ENCODE measurements at regions not wholly inside any gene's neighbourhood (a gene's known extent, or its start where the extent isn't known, plus 50 kb on each side); places are given as distances from the start of the nearest gene placed in this dataset.

GRCh38 chr2:106686814-106687213 is 199.2 kb downstream of the ST6GAL2 start:
- H3K27ac ChIP-seq, result no peak overlapping the region
- H3K4me3 ChIP-seq, result no peak overlapping the region
- no peak for FAIRE-seq
- no peak for DNase-seq
- TF ChIP-seq CTCF (IDR thresholded peaks at IDR 0.05), result no peak
- WGBS, 2 donors, result 75 to 79% methylated on average over 1 of the region's 1 CpG
- no peaks in the 10 kb centered on the region for H3K4me1 ChIP-seq
- H3K36me3 ChIP-seq, result no peaks in the 10 kb centered on the region
- H3K27me3 ChIP-seq, result no peaks in the 10 kb centered on the region
- intact Hi-C loops (cut with DNase I), result no loop called here
- no peaks in the 10 kb centered on the region for H3K9me3 ChIP-seq
- ATAC-seq, result no peak

- Histone ChIP-seq H3K4me1 (no peaks in the 10 kb centered on the region), H3K27ac (no peak overlapping the region), H3K9me3 (no peaks in the 10 kb centered on the region), H3K27me3 (no peaks in the 10 kb centered on the region), H3K36me3 (no peaks in the 10 kb centered on the region), H3K4me3 (no peak overlapping the region)
- intact Hi-C loops (cut with DNase I), result no loop called here
- TF ChIP-seq CTCF (IDR thresholded peaks at IDR 0.05), result no peak
- DNase-seq (no peak), ATAC-seq (no peak), FAIRE-seq (no peak)
- 84 to 90% methylated on average over 4 of the region's 4 CpGs for WGBS, 2 donors
These were observed 190.9 kb downstream of the ST6GAL2 start for GRCh38 chr2:106694964-106695470.

GRCh38 chr2:106695919-106696318 is 190.0 kb downstream of the ST6GAL2 start:
- DNase-seq (no peak), FAIRE-seq (no peak), ATAC-seq (no peak)
- Histone ChIP-seq H3K27ac (no peak overlapping the region), H3K9me3 (no peaks in the 10 kb centered on the region), H3K4me3 (no peak overlapping the region), H3K27me3 (no peaks in the 10 kb centered on the region), H3K4me1 (no peaks in the 10 kb centered on the region), H3K36me3 (no peaks in the 10 kb centered on the region)
- no peak for TF ChIP-seq CTCF (IDR thresholded peaks at IDR 0.05)
- WGBS, 2 donors, result 58 to 68% methylated on average over 5 of the region's 5 CpGs
- intact Hi-C loops (cut with DNase I), result no loop called here

- no peaks in the 10 kb centered on the region for H3K36me3 ChIP-seq
- H3K4me1 ChIP-seq, result no peaks in the 10 kb centered on the region
- H3K4me3 ChIP-seq, result no peak overlapping the region
- intact Hi-C loops (cut with DNase I), result no loop called here
- FAIRE-seq, result no peak
- DNase-seq, result no peak
- no peak for TF ChIP-seq CTCF (IDR thresholded peaks at IDR 0.05)
- H3K27ac ChIP-seq, result no peak overlapping the region
- H3K27me3 ChIP-seq, result no peaks in the 10 kb centered on the region
- ATAC-seq, result no peak
- H3K9me3 ChIP-seq, result no peaks in the 10 kb centered on the region
These were observed 185.4 kb downstream of the ST6GAL2 start for GRCh38 chr2:106700616-106701015.

- no peaks in the 10 kb centered on the region for H3K4me1 ChIP-seq
- H3K27me3 ChIP-seq, result no peaks in the 10 kb centered on the region
- H3K36me3 ChIP-seq, result no peaks in the 10 kb centered on the region
- H3K27ac ChIP-seq, result no peak overlapping the region
- H3K9me3 ChIP-seq, result no peaks in the 10 kb centered on the region
- intact Hi-C loops (cut with DNase I), result no loop called here
- DNase-seq, result no peak
- no peak overlapping the region for H3K4me3 ChIP-seq
- no peak for ATAC-seq
- no peak for FAIRE-seq
- TF ChIP-seq CTCF (IDR thresholded peaks at IDR 0.05), result no peak
- 37 to 38% methylated on average over 3 of the region's 3 CpGs for WGBS, 2 donors
These were observed 184.6 kb downstream of the ST6GAL2 start for GRCh38 chr2:106701203-106702022.

Data from pancreas (tissue), 10 donors.